SK-N-SH (cell line): ENCODE measurements at regions not wholly inside any gene's neighbourhood (a gene's known extent, or its start where the extent isn't known, plus 50 kb on each side); places are given as distances from the start of the nearest gene placed in this dataset.

Source experiments
- CTCF ChIA-PET: fragments of 300-600, 350-600 bp; formaldehyde crosslinking; extraction: SDS; loops from one replicate; lab custom pipeline; 2021; lab: Yijun Ruan, JAX
- POLR2A ChIA-PET: fragments of 350-600 bp; sonication (Branson Sonifier 250); formaldehyde crosslinking; extraction: SDS; loops from one replicate; lab custom pipeline; 2020; ENCODE audit warnings: antibody characterized with exemption, inconsistent platforms; lab: Yijun Ruan, JAX
- DNase-seq: peaks from one replicate; pipeline ENCODE4 v3.0.0; 2012
- H2AFZ ChIP-seq: fragments of 200-600 bp; sonication (generic); 2 replicates; pipeline ENCODE4 v1.8.1; 2016; ENCODE audit warnings: antibody characterized with exemption, mild to moderate bottlenecking, low read depth
- H3F3A ChIP-seq: fragments of 200-600 bp; sonication (generic); replicated peaks from 2 replicates; pipeline ENCODE3; 2016; ENCODE audit warnings: antibody characterized with exemption, mild to moderate bottlenecking; ENCODE audit not compliant: insufficient read depth
- H3K27ac ChIP-seq, 2 experiments: fragments of 200-500 bp in 1 of 2; fragments of 200-600 bp in 1 of 2; sonication (Bioruptor generic) in 1 of 2; sonication (generic), shearing (Covaris generic) in 1 of 2; 2 replicates each; pipeline versions ENCODE4 v1.5.1 to v1.6.1; 2014 to 2016; ENCODE audit warnings: low read depth in 2 of 2, inconsistent platforms in 1 of 2, low read length in 1 of 2, mild to moderate bottlenecking in 1 of 2, mixed read lengths in 1 of 2
- H3K27me3 ChIP-seq: fragments of 200-600 bp; sonication (generic), shearing (Covaris generic); 2 replicates; pipeline ENCODE4 v1.6.1; 2016; ENCODE audit warnings: mixed run types; ENCODE audit not compliant: insufficient read depth
- H3K36me3 ChIP-seq, 2 experiments: fragments of 200-500 bp in 1 of 2; fragments of 200-600 bp in 1 of 2; sonication (Bioruptor generic) in 1 of 2; sonication (generic) in 1 of 2; replicated peaks in 1 of 2; 2 replicates each; pipeline versions ENCODE3 to v1.5.1; 2014 to 2016; ENCODE audit warnings: low read length in 1 of 2, mild to moderate bottlenecking in 1 of 2; ENCODE audit not compliant: insufficient read depth in 2 of 2, control insufficient read depth in 1 of 2
- H3K4me1 ChIP-seq, 2 experiments: fragments of 200-500 bp in 1 of 2; fragments of 200-600 bp in 1 of 2; sonication (Bioruptor generic) in 1 of 2; sonication (generic), shearing (Covaris generic) in 1 of 2; 2 replicates each; pipeline versions ENCODE4 v1.5.1 to v1.6.1; 2014 to 2016; ENCODE audit warnings: low read depth in 1 of 2, low read length in 1 of 2, mixed run types in 1 of 2; ENCODE audit not compliant: insufficient read depth in 2 of 2, control insufficient read depth in 1 of 2
- H3K4me2 ChIP-seq: fragments of 200-600 bp; sonication (generic), shearing (Covaris generic); 2 replicates; pipeline ENCODE4 v1.6.1; 2017; ENCODE audit warnings: mixed run types
- H3K4me3 ChIP-seq, 2 experiments: fragments of 200-500 bp in 1 of 2; fragments of 200-600 bp in 1 of 2; sonication (Bioruptor generic) in 1 of 2; sonication (generic), shearing (Covaris generic) in 1 of 2; 2 replicates each; pipeline versions ENCODE4 v1.5.1 to v1.8.1; 2014 to 2016; ENCODE audit warnings: low read depth in 2 of 2, inconsistent platforms in 1 of 2, low read length in 1 of 2, mild to moderate bottlenecking in 1 of 2, mixed read lengths in 1 of 2, moderate library complexity in 1 of 2
- H3K79me2 ChIP-seq: fragments of 200-600 bp; sonication (generic); 2 replicates; pipeline ENCODE4 v1.8.1; 2017; ENCODE audit warnings: mild to moderate bottlenecking; ENCODE audit not compliant: insufficient read depth
- H3K9ac ChIP-seq: fragments of 200-600 bp; sonication (generic); 2 replicates; pipeline ENCODE4 v1.6.1; 2017; ENCODE audit warnings: mixed run types
- H3K9me2 ChIP-seq: fragments of 200-600 bp; sonication (generic); 2 replicates; pipeline ENCODE4 v1.6.1; 2017; ENCODE audit warnings: mixed run types
- H3K9me3 ChIP-seq: fragments of 200-600 bp; sonication (generic); 2 replicates; pipeline ENCODE4 v1.6.1; 2017; ENCODE audit warnings: mixed run types, mild to moderate bottlenecking, moderate library complexity
- H4K20me1 ChIP-seq: fragments of 200-600 bp; sonication (generic); 2 replicates; pipeline ENCODE4 v1.6.1; 2017; ENCODE audit warnings: mild to moderate bottlenecking, mixed run types; ENCODE audit not compliant: insufficient read depth
- CHD2 ChIP-seq: fragments of 150-350 bp; IDR thresholded peaks from 2 replicates; pipeline ENCODE4 v1.6.1; 2018; ENCODE audit warnings: low read length; ENCODE audit not compliant: partially characterized antibody
- ELF1 ChIP-seq: IDR thresholded peaks from 2 replicates; pipeline ENCODE4 v1.4.0; 2012
- EP300 ChIP-seq, 2 experiments: IDR thresholded peaks; 2 replicates each; pipeline versions ENCODE4 v1.4.0 to v1.6.1; 2012; ENCODE audit warnings: borderline replicate concordance in 1 of 2, low read depth in 1 of 2, low read length in 1 of 2
- FOXJ3 ChIP-seq: sonication (generic); formaldehyde crosslinking; IDR thresholded peaks from 2 replicates; pipeline ENCODE4 v1.5.1; 2020; ENCODE audit warnings: mild to moderate bottlenecking, missing genetic modification reagents
- JUND ChIP-seq: IDR thresholded peaks from 2 replicates; pipeline ENCODE4 v1.4.0; 2012
- MXI1 ChIP-seq: IDR thresholded peaks from 2 replicates; pipeline ENCODE4 v1.6.1; 2012; ENCODE audit warnings: mild to moderate bottlenecking, low read depth, low read length, improper control_type of control experiment
- PBX3 ChIP-seq: IDR thresholded peaks from 2 replicates; pipeline ENCODE4; 2012
- RCOR1 ChIP-seq: fragments of 150-350 bp; IDR thresholded peaks from 2 replicates; pipeline ENCODE4 v1.6.1; 2017; ENCODE audit warnings: antibody characterized with exemption, low read length
- RFX5 ChIP-seq: IDR thresholded peaks from 2 replicates; pipeline ENCODE4 v1.6.1; 2012; ENCODE audit warnings: mild to moderate bottlenecking, improper control_type of control experiment, low read length
- SIN3A ChIP-seq: IDR thresholded peaks from 2 replicates; pipeline ENCODE4 v1.6.1; 2012; ENCODE audit warnings: low read depth, mild to moderate bottlenecking, low read length, moderate library complexity, borderline replicate concordance
- TCF12 ChIP-seq: IDR thresholded peaks from 2 replicates; pipeline ENCODE4 v1.4.0; 2012
- USF1 ChIP-seq: IDR thresholded peaks from 2 replicates; pipeline ENCODE4 v1.4.0; 2012; ENCODE audit warnings: low read depth, borderline replicate concordance
- USF2 ChIP-seq: fragments of 150-350 bp; IDR thresholded peaks from 2 replicates; pipeline ENCODE4 v1.6.1; 2017; ENCODE audit warnings: antibody characterized with exemption, low read length, low read depth, borderline replicate concordance
- YY1 ChIP-seq: IDR thresholded peaks from 2 replicates; pipeline ENCODE4 v1.4.0; 2012; ENCODE audit warnings: low read depth, mild to moderate bottlenecking
- ZBTB33 ChIP-seq: IDR thresholded peaks from 2 replicates; pipeline ENCODE4 v1.4.0; 2012; ENCODE audit warnings: low read depth, borderline replicate concordance
- WGBS: methylation state at CpG from one replicate; pipeline ENCODE4 v1.1.6; 2017; ENCODE audit warnings: low lambda C conversion rate; 5-methylcytosine and 5-hydroxymethylcytosine counted together

GRCh38 chr12:91377436-91377835 lies 194.8 kb upstream of the DCN start:
- TF ChIP-seq YY1 (no peak), EP300 (IDR thresholded peaks at IDR 0.05; ENCODE audit: borderline replicate concordance in 1 of 2, low read depth in 1 of 2, low read length in 1 of 2) (no peak), PBX3 (no peak), CHD2 (no peak), FOXJ3 (CRISPR knock-in tag) (no peak), TCF12 (no peak), MXI1 (no peak), ELF1 (no peak)
- 74% methylated on average over 3 of the region's 3 CpGs for WGBS
- Histone ChIP-seq H3K36me3 (no peaks in the 10 kb centered on the region), H3K4me1 (peaks cover 5 to 18% of the 10 kb centered on the region in 2 experiments; a peak in 3 of 4 replicates), H3F3A (no peaks in the 10 kb centered on the region), H3K4me2 (no peak overlapping the region), H3K79me2 (no peaks in the 10 kb centered on the region), H3K27me3 (no peaks in the 10 kb centered on the region), H3K9me2 (no peaks in the 10 kb centered on the region), H3K4me3 (no peak overlapping the region), H2AFZ (no peak overlapping the region), H3K9ac (no peak overlapping the region), H4K20me1 (no peaks in the 10 kb centered on the region), H3K9me3 (no peaks in the 10 kb centered on the region), H3K27ac (no peak overlapping the region; a peak in 1 of 4 replicates)
- POLR2A ChIA-PET, result interaction anchor here (0.9 kb wide), 1 partner anchor 768 kb away, joined by 4 read pairs; the partner anchor contains the start of gene BTG1
- no peak for DNase-seq
- CTCF ChIA-PET, result interaction anchor here (0.6 to 2.0 kb wide), 3 partner anchors 12 to 766 kb away, joined by 3 to 7 read pairs (median 4); no protein-coding TSS in a partner anchor

GRCh38 chr12:91373086-91373485 lies 190.5 kb upstream of the DCN start:
- no peak for DNase-seq
- H3F3A ChIP-seq, result no peaks in the 10 kb centered on the region
- no peak overlapping the region for H3K4me2 ChIP-seq
- no peaks in the 10 kb centered on the region for H4K20me1 ChIP-seq
- H3K36me3 ChIP-seq, result no peaks in the 10 kb centered on the region
- CTCF ChIA-PET, result interaction anchor here (1.0 to 3.5 kb wide), 3 partner anchors 9 to 239 kb away, joined by 3 to 22 read pairs (median 4); no protein-coding TSS in a partner anchor
- H3K4me3 ChIP-seq, result no peak overlapping the region
- H3K79me2 ChIP-seq, result no peaks in the 10 kb centered on the region
- WGBS, result 72% methylated on average over 2 of the region's 2 CpGs
- H3K9me3 ChIP-seq, result no peaks in the 10 kb centered on the region
- H3K4me1 ChIP-seq, result no peaks in the 10 kb centered on the region; a peak in 2 of 4 replicates
- H3K9me2 ChIP-seq, result no peaks in the 10 kb centered on the region
- no peaks in the 10 kb centered on the region for H3K27me3 ChIP-seq
- no peak overlapping the region for H3K9ac ChIP-seq
- TF ChIP-seq ZBTB33 (no peak), RFX5 (no peak), PBX3 (no peak), JUND (no peak), RCOR1 (no peak), USF2 (no peak), SIN3A (no peak), USF1 (no peak), EP300 (IDR thresholded peaks at IDR 0.05; ENCODE audit: borderline replicate concordance in 1 of 2, low read depth in 1 of 2, low read length in 1 of 2) (no peak)
- POLR2A ChIA-PET, result interaction anchor here (1.8 kb wide), 1 partner anchor 772 kb away, joined by 5 read pairs; the partner anchor contains the start of gene BTG1
- H2AFZ ChIP-seq, result no peak overlapping the region
- H3K27ac ChIP-seq, result no peak overlapping the region
